Parathyroid adenoma (tissue), 2 donors: ENCODE measurements at regions not wholly inside any gene's neighbourhood (a gene's known extent, or its start where the extent isn't known, plus 50 kb on each side); places are given as distances from the start of the nearest gene placed in this dataset.

Experiments used
- H2AFZ ChIP-seq: fragments of 300-600 bp; sonication (generic); one replicate; pipeline ENCODE4 v1.7.0; 2017; ENCODE audit warnings: antibody characterized with exemption, mild to moderate bottlenecking
- H3K27ac ChIP-seq: fragments of 300-600 bp; sonication (generic); one replicate; pipeline ENCODE4 v1.7.0; 2017
- H3K27me3 ChIP-seq: fragments of 300-600 bp; sonication (generic); one replicate; pipeline ENCODE4 v1.7.0; 2017; ENCODE audit warnings: low read length; ENCODE audit not compliant: control insufficient read depth, insufficient read depth
- H3K36me3 ChIP-seq: fragments of 300-600 bp; sonication (generic); one replicate; pipeline ENCODE4 v1.7.0; 2017; ENCODE audit warnings: low read length; ENCODE audit not compliant: control insufficient read depth, insufficient read depth
- H3K4me1 ChIP-seq: fragments of 300-600 bp; sonication (generic); one replicate; pipeline ENCODE4 v1.7.0; 2017; ENCODE audit warnings: control low read depth
- H3K4me2 ChIP-seq: fragments of 300-600 bp; sonication (generic); one replicate; pipeline ENCODE4 v1.7.0; 2017; ENCODE audit warnings: low read length
- H3K4me3 ChIP-seq: fragments of 300-600 bp; sonication (generic); one replicate; pipeline ENCODE4 v1.7.0; 2017; ENCODE audit warnings: low read depth, low read length
- H3K79me2 ChIP-seq: fragments of 300-600 bp; sonication (generic); one replicate; pipeline ENCODE4 v1.7.0; 2017; ENCODE audit warnings: control low read depth
- H3K9ac ChIP-seq: fragments of 300-600 bp; sonication (generic); one replicate; pipeline ENCODE4 v1.7.0; 2017; ENCODE audit warnings: mild to moderate bottlenecking
- H3K9me3 ChIP-seq: fragments of 300-600 bp; sonication (generic); one replicate; pipeline ENCODE4 v1.7.0; 2017; ENCODE audit warnings: low read length; ENCODE audit not compliant: control insufficient read depth
- TF ChIP-seq, protein P1 (sequence below): fragments of 300-600 bp; sonication (generic); IDR thresholded peaks from one replicate; pipeline ENCODE4 v1.7.0; 2017; ENCODE audit warnings: antibody characterized with exemption, mild to moderate bottlenecking
- donor health status: primary hyperparathyroidism.

DNA sequence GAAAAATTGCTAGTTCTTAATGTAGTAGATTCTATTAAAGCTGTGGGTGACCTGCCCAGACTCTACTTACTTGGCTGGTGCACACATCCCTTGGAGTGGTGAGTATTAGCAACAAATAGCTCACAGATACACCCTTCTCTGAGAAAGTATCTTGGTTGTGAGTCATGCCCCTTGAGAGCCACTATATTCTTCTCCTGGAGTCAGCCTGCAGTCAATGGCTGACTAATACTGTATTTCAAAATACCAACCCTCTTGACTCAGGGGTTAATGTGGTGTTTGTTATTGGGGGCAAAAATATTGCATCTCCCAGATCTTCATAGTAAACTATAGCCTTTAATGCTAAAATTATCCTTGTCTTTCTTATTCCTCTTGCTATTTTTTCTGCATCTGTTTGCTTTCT lies 354.9 kb downstream of the BMPER start:
- Histone ChIP-seq H3K4me1 (no peaks in the 10 kb centered on the region), H2AFZ (no peak overlapping the region), H3K9me3 (no peaks in the 10 kb centered on the region), H3K79me2 (no peaks in the 10 kb centered on the region), H3K4me2 (no peak overlapping the region), H3K9ac (no peak overlapping the region), H3K27ac (no peak overlapping the region), H3K27me3 (no peaks in the 10 kb centered on the region), H3K4me3 (no peak overlapping the region), H3K36me3 (no peaks in the 10 kb centered on the region)
- TF ChIP-seq, protein P1, sequence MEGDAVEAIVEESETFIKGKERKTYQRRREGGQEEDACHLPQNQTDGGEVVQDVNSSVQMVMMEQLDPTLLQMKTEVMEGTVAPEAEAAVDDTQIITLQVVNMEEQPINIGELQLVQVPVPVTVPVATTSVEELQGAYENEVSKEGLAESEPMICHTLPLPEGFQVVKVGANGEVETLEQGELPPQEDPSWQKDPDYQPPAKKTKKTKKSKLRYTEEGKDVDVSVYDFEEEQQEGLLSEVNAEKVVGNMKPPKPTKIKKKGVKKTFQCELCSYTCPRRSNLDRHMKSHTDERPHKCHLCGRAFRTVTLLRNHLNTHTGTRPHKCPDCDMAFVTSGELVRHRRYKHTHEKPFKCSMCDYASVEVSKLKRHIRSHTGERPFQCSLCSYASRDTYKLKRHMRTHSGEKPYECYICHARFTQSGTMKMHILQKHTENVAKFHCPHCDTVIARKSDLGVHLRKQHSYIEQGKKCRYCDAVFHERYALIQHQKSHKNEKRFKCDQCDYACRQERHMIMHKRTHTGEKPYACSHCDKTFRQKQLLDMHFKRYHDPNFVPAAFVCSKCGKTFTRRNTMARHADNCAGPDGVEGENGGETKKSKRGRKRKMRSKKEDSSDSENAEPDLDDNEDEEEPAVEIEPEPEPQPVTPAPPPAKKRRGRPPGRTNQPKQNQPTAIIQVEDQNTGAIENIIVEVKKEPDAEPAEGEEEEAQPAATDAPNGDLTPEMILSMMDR, result no peak

DNA sequence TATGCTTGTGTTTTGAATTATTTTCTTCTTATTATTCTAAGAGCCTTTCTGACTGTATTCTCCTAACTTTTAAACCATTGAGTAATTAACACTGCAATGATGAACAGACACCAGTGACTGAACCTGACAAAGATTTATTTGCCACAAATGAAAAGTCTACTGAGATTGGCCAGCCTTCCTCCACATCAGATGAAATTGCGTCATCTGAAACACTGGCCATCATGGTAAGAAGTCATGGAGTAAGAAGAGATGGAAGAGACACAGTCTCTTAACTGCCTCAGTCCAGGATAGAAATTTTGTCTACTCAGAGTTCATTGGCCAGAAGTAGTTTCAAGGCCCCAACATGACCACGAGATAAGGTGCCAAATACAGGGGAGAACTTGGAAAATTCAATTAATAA lies 357.8 kb downstream of the BMPER start:
- Histone ChIP-seq H3K9me3 (no peaks in the 10 kb centered on the region), H2AFZ (no peak overlapping the region), H3K27ac (no peak overlapping the region), H3K9ac (no peak overlapping the region), H3K4me3 (no peak overlapping the region), H3K36me3 (no peaks in the 10 kb centered on the region), H3K4me2 (no peak overlapping the region), H3K79me2 (no peaks in the 10 kb centered on the region), H3K4me1 (no peaks in the 10 kb centered on the region), H3K27me3 (no peaks in the 10 kb centered on the region)
- TF ChIP-seq, protein P1, result no peak

DNA sequence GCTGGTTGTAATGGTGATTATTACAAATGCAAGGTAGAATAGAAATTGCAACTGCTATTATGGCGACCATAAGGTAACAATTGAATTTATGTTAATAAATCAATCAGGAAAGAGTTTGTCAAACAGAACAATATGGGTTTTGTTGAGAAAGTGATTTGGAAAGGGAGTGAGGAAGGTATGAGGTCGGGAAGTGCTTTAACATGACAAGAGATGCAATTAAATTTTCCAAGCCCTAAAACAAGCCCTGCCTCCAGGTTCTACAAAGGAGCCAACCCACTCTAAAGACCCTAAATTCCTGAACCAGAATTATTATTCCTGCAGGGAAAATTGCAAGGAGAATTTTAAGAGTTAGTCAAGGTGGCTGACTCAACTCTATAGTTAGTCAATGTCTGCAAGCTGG lies 363.7 kb downstream of the BMPER start:
- Histone ChIP-seq H3K79me2 (no peaks in the 10 kb centered on the region), H3K4me3 (no peak overlapping the region)

DNA sequence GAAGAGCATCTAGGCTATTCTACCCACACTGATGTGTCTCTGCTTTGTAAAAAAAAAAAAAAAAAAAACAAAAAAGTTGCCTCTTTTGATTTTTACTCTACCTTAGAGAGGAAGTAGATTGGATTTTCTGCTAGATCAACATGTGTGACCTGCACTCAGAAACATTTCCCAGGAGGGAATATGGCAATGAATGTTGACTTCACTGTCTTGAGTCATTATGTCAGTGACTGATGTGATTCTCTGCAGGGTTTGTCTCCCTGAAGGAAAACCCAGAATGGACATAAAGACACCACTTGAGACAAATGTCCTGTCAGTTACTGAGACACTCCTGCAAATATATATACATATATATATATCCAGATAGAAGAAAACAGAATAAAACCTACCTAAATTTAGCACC lies 370.3 kb downstream of the BMPER start:
- no peak overlapping the region for H3K4me3 ChIP-seq
- no peaks in the 10 kb centered on the region for H3K4me1 ChIP-seq

More for the DNA sequence above, 363.7 kb downstream of the BMPER start:
- TF ChIP-seq, protein P1, result no peak
- Histone ChIP-seq H3K4me2 (no peak overlapping the region), H3K9me3 (no peaks in the 10 kb centered on the region), H2AFZ (no peak overlapping the region), H3K9ac (no peak overlapping the region), H3K4me1 (no peaks in the 10 kb centered on the region), H3K36me3 (no peaks in the 10 kb centered on the region), H3K27ac (no peak overlapping the region), H3K27me3 (no peaks in the 10 kb centered on the region)

More for the DNA sequence above, 370.3 kb downstream of the BMPER start:
- Histone ChIP-seq H3K9ac (no peak overlapping the region), H3K27me3 (no peaks in the 10 kb centered on the region), H3K36me3 (no peaks in the 10 kb centered on the region), H3K27ac (no peak overlapping the region), H3K79me2 (no peaks in the 10 kb centered on the region), H3K9me3 (no peaks in the 10 kb centered on the region), H3K4me2 (no peak overlapping the region), H2AFZ (no peak overlapping the region)
- TF ChIP-seq, protein P1, result no peak
